Panc1 (cell line): ENCODE measurements at regions not wholly inside any gene's neighbourhood (a gene's known extent, or its start where the extent isn't known, plus 50 kb on each side); places are given as distances from the start of the nearest gene placed in this dataset.

Source experiments
- ATAC-seq: fragments of 200-7000 bp; cut with Tn5 transposase; 2 replicates; pipeline ENCODE4 v1.9.1; 2020; ENCODE audit warnings: mild to moderate bottlenecking, moderate library complexity
- BruUV-seq: library from RNA; stranded (reverse); fragments of 400-500 nt; replicated peaks from 2 replicates; lab custom pipeline; 2021; lab: Mats Ljungman, UMichigan
- CTCF ChIA-PET: fragments of 300-600 bp; sonication (Branson Sonifier 250); formaldehyde crosslinking; loops from one replicate; lab custom pipeline; 2022; ENCODE audit warnings: antibody characterized with exemption; lab: Charles Lee
- POLR2A ChIA-PET: fragments of 300-600 bp; sonication (Branson Sonifier 250); formaldehyde crosslinking; loops from one replicate; lab custom pipeline; 2022; ENCODE audit warnings: antibody characterized with exemption; lab: Charles Lee
- DNase-seq: peaks from one replicate; pipeline ENCODE4 v3.0.0-alpha.2; 2010; ENCODE audit warnings: low read depth, low spot score
- H3K27ac ChIP-seq: 2 replicates; pipeline ENCODE4 v1.5.1; 2011; ENCODE audit warnings: mild to moderate bottlenecking, low read length, inconsistent platforms
- H3K27me3 ChIP-seq: fragments of 200-500 bp; sonication (Bioruptor generic); 2 replicates; pipeline ENCODE4 v1.6.0; 2014; ENCODE audit warnings: low read length, inconsistent platforms; ENCODE audit not compliant: control insufficient read depth, insufficient read depth
- H3K36me3 ChIP-seq: fragments of 200-500 bp; sonication (Bioruptor generic); 2 replicates; pipeline ENCODE4 v1.5.1; 2014; ENCODE audit warnings: inconsistent platforms, mild to moderate bottlenecking, low read length, moderate library complexity; ENCODE audit not compliant: control insufficient read depth, insufficient read depth
- H3K4me1 ChIP-seq: 2 replicates; pipeline ENCODE4 v1.5.1; 2011; ENCODE audit warnings: inconsistent platforms, mild to moderate bottlenecking, low read length, moderate library complexity; ENCODE audit not compliant: control insufficient read depth, insufficient read depth
- H3K4me3 ChIP-seq, 2 experiments: 2 replicates each; pipeline ENCODE4 v1.5.1; 2011 to 2012; ENCODE audit warnings: low read depth in 2 of 2, low read length in 2 of 2, mild to moderate bottlenecking in 2 of 2, inconsistent platforms in 1 of 2, moderate library complexity in 1 of 2
- H3K9me3 ChIP-seq: fragments of 200-500 bp; sonication (Bioruptor generic); 2 replicates; pipeline ENCODE4 v1.5.1; 2014; ENCODE audit warnings: low read depth, mild to moderate bottlenecking, inconsistent platforms, low read length, moderate library complexity; ENCODE audit not compliant: control insufficient read depth, insufficient read depth
- CTCF ChIP-seq: fragments of 450-650 bp; IDR thresholded peaks from 2 replicates; pipeline ENCODE4 v1.5.1; 2017; ENCODE audit warnings: mild to moderate bottlenecking
- REST ChIP-seq, 2 experiments: IDR thresholded peaks; 2 replicates each; pipeline ENCODE4 v1.6.1; 2011 to 2012; ENCODE audit warnings: low read depth in 2 of 2, control low read depth in 1 of 2, low read length in 1 of 2, mild to moderate bottlenecking in 1 of 2, moderate library complexity in 1 of 2; ENCODE audit not compliant: insufficient read depth in 1 of 2
- SIN3A ChIP-seq: IDR thresholded peaks from 2 replicates; pipeline ENCODE4 v1.6.1; 2012; ENCODE audit warnings: low read depth, mild to moderate bottlenecking, low read length, moderate library complexity, borderline replicate concordance; ENCODE audit not compliant: insufficient read depth
- TCF7L2 ChIP-seq: IDR thresholded peaks from 2 replicates; pipeline ENCODE4 v1.6.1; 2011; ENCODE audit warnings: mild to moderate bottlenecking, low read depth, low read length, inconsistent platforms
- in situ Hi-C: cut with HindIII; loops from 2 replicates; pipeline ENCODE4 v1.10.0; 2016; ENCODE audit warnings: low sequenced_read_pairs, low pct_unique_long_range_greater_than_20kb
- intact Hi-C: fragments of 100-400 bp; cut with micrococcal nuclease; formaldehyde crosslinking; loops from one replicate; pipeline ENCODE4 v1.10.0; 2022; ENCODE audit not compliant: unreplicated experiment

DNA sequence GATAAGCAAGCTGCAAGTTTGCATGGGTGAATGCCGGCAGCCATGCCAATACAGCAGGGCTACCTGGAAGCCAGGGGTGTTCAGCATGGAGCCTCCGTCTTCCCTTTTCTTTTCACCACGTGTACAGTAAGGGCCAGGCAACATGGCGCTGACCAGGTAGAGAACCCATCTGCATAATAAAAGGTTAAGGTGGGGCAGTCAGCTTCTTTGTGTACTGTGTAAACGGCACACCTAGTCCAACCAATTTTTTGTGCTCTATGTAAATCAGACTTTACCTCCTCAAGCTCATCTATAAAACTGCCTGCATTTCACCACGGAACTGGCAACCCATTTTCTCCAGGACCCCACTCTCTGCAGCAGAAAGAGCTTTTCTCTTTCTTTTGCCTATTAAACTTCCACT, 286.8 kb upstream of the VCX3A start:
- no peak overlapping the region for H3K4me3 ChIP-seq
- no peaks in the 10 kb centered on the region for H3K27me3 ChIP-seq
- in situ Hi-C loops = no loop called here
- no peaks in the 10 kb centered on the region for H3K4me1 ChIP-seq
- DNase-seq (no peak), ATAC-seq (no peak)
- H3K27ac ChIP-seq = no peak overlapping the region
- no peaks in the 10 kb centered on the region for H3K36me3 ChIP-seq
- intact Hi-C loops = no loop called here
- no peaks in the 10 kb centered on the region for H3K9me3 ChIP-seq
- no TSS peak for BruUV-seq
- CTCF ChIA-PET = no interaction called here
- no peak for TF ChIP-seq CTCF
- TF ChIP-seq REST (IDR thresholded peaks at IDR 0.05; ENCODE audit: insufficient read depth in 1 of 2, low read depth in 2 of 2, low read length in 1 of 2) = no peak
- TF ChIP-seq TCF7L2 = no peak
- POLR2A ChIA-PET = no interaction called here

DNA sequence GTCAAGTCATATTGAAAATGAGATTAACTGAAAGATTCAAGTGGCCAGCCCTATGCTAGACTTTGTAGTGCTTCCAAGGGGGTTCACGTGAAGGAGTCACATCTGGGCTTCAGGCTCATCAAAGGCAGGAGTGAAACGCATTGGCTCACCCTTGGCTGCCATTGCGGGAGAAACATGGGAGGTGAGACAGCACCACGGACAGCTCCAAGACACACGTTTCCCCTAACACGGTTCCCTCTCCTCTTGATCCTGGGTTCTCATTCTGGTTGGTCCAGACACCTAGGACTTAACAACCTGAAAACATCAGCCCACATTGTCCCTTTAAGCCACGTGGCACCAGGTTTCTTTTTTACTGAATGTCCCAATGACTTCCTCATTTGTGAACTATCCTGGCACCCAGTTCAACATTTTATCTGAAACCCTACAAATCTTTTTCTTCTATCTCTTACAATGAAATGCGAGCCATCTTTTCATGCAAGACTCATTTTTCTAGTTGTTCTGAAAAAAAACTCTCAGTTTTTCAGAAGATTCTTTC, 279.0 kb upstream of the VCX3A start:
- peak; percentile 51 to 59; a peak in 2 of 4 replicates for TF ChIP-seq REST (IDR thresholded peaks at IDR 0.05; ENCODE audit: insufficient read depth in 1 of 2, low read depth in 2 of 2, low read length in 1 of 2)
- no peak for TF ChIP-seq SIN3A
- POLR2A ChIA-PET = no interaction called here
- BruUV-seq = no TSS peak
- intact Hi-C loops = no loop called here
- H3K4me3 ChIP-seq = no peak overlapping the region
- no peak overlapping the region for H3K27ac ChIP-seq
- no peaks in the 10 kb centered on the region for H3K27me3 ChIP-seq
- DNase-seq (no peak), ATAC-seq (no peak)
- H3K4me1 ChIP-seq = no peaks in the 10 kb centered on the region
- H3K36me3 ChIP-seq = no peaks in the 10 kb centered on the region
- CTCF ChIA-PET = no interaction called here
- in situ Hi-C loops = no loop called here
- H3K9me3 ChIP-seq = no peaks in the 10 kb centered on the region
